GM12878 (cell line): ENCODE measurements at regions not wholly inside any gene's neighbourhood (a gene's known extent, or its start where the extent isn't known, plus 50 kb on each side); places are given as distances from the start of the nearest gene placed in this dataset.

ENCODE experiments used
- ATAC-seq: fragments of 200-7000 bp; cut with Tn5 transposase; 3 replicates; pipeline ENCODE4 v1.9.1; 2020; ENCODE audit warnings: mild to moderate bottlenecking, moderate library complexity
- BruUV-seq: library from RNA; stranded (reverse); fragments of 400-500 nt; replicated peaks from 2 replicates; lab custom pipeline; 2021; lab: Mats Ljungman, UMichigan
- CTCF ChIA-PET: fragments of 300-600 bp; sonication (Branson Sonifier 250); formaldehyde crosslinking; extraction: SDS; loops from one replicate; lab custom pipeline; 2021; ENCODE audit warnings: inconsistent platforms; lab: Yijun Ruan, JAX
- POLR2A ChIA-PET: fragments of 350-600 bp; formaldehyde crosslinking; extraction: SDS; loops from one replicate; lab custom pipeline; 2021; ENCODE audit warnings: inconsistent platforms; lab: Charles Lee
- RAD21 ChIA-PET: fragments of 300-600 bp; sonication (Branson Sonifier 250); formaldehyde crosslinking; loops from one replicate; lab custom pipeline; 2023; ENCODE audit warnings: antibody characterized with exemption; ENCODE audit not compliant: unreplicated experiment; lab: Charles Lee
- SMC1A ChIA-PET: fragments of 300-600 bp; sonication (Branson Sonifier 250); formaldehyde crosslinking; loops from one replicate; lab custom pipeline; 2023; ENCODE audit not compliant: unreplicated experiment, uncharacterized antibody; lab: Charles Lee
- DNase-seq: peaks from one replicate; pipeline ENCODE4 v3.0.0-alpha.2; 2011; ENCODE audit warnings: low read depth, low spot score
- FAIRE-seq: peaks from 3 replicates; lab custom pipeline; 2011; peaks lifted over from hg19 to GRCh38; lab: Jason Lieb, UNC
- H2AFZ ChIP-seq: 2 replicates; pipeline ENCODE4 v1.6.0; 2011; ENCODE audit warnings: low read depth, low read length, control low read depth; ENCODE audit not compliant: control insufficient read depth
- H3K27ac ChIP-seq: 2 replicates; pipeline ENCODE4 v1.5.1; 2011; ENCODE audit warnings: control low read depth; ENCODE audit not compliant: control insufficient read depth, insufficient read depth
- H3K27me3 ChIP-seq, 2 experiments: replicated peaks in 1 of 2; 2 replicates each; pipeline versions ENCODE4 v1.6.0 to v1.6.1; 2011; ENCODE audit warnings: low read length in 1 of 2; ENCODE audit not compliant: control insufficient read depth in 2 of 2, insufficient read depth in 2 of 2
- H3K36me3 ChIP-seq, 2 experiments: 2 replicates each; pipeline ENCODE4 v1.5.1; 2011; ENCODE audit warnings: low read length in 1 of 2; ENCODE audit not compliant: control insufficient read depth in 2 of 2, insufficient read depth in 2 of 2
- H3K4me1 ChIP-seq: 2 replicates; pipeline ENCODE4 v1.6.1; 2011; ENCODE audit warnings: mild to moderate bottlenecking, low read length, moderate library complexity, mixed read lengths; ENCODE audit not compliant: control insufficient read depth, insufficient read depth
- H3K4me2 ChIP-seq: 2 replicates; pipeline ENCODE4 v1.6.0; 2011; ENCODE audit warnings: control low read depth; ENCODE audit not compliant: control insufficient read depth, insufficient read depth
- H3K4me3 ChIP-seq: fragments of 200-600 bp; sonication (generic); 2 replicates; pipeline ENCODE4 v1.5.1; 2016
- H3K79me2 ChIP-seq: 2 replicates; pipeline ENCODE4 v1.6.0; 2011; ENCODE audit warnings: low read length; ENCODE audit not compliant: control insufficient read depth, insufficient read depth
- H3K9ac ChIP-seq: 2 replicates; pipeline ENCODE4 v1.8.0; 2011; ENCODE audit warnings: low read length, control low read depth, mixed read lengths; ENCODE audit not compliant: control insufficient read depth, insufficient read depth
- H3K9me3 ChIP-seq: replicated peaks from 3 replicates; pipeline ENCODE4 v1.5.1; 2011; ENCODE audit warnings: mild to moderate bottlenecking, low read length; ENCODE audit not compliant: control insufficient read depth, insufficient read depth
- H4K20me1 ChIP-seq: 2 replicates; pipeline ENCODE4 v1.6.0; 2011; ENCODE audit not compliant: control insufficient read depth, insufficient read depth
- NFYB ChIP-seq: IDR thresholded peaks from 2 replicates; pipeline ENCODE4 v1.6.1; 2011; ENCODE audit warnings: low read depth, mild to moderate bottlenecking, low read length, improper control_type of control experiment, moderate library complexity; ENCODE audit not compliant: insufficient read depth
- TCF3 ChIP-seq: IDR thresholded peaks from 2 replicates; pipeline ENCODE4 v1.6.1; 2012; ENCODE audit warnings: low read depth, mild to moderate bottlenecking, low read length, borderline replicate concordance; ENCODE audit not compliant: insufficient read depth
- WGBS: methylation state at CpG from one replicate; pipeline ENCODE4 v1.1.6; 2016; ENCODE audit warnings: low lambda C conversion rate; ENCODE audit not compliant: insufficient replicate concordance, insufficient coverage; ENCODE audit errors: missing lambda C conversion rate; 5-methylcytosine and 5-hydroxymethylcytosine counted together
- in situ Hi-C: fragments of 300-500 bp; cut with MboI; formaldehyde crosslinking; loops from 9 replicates; pipeline ENCODE4 v1.14.3; 2018; ENCODE audit warnings: mixed read lengths
- intact Hi-C: fragments of 100-400 bp; cut with micrococcal nuclease; formaldehyde crosslinking; loops from one replicate; pipeline ENCODE4 v1.14.2; 2022; ENCODE audit not compliant: unreplicated experiment
- TF ChIP-seq, protein P1 (sequence below): IDR thresholded peaks from 2 replicates; pipeline ENCODE4 v1.6.1; 2011; ENCODE audit warnings: low read depth, mild to moderate bottlenecking, low read length, moderate library complexity, borderline replicate concordance; ENCODE audit errors: extremely low read depth
- TF ChIP-seq, protein P2 (sequence below): fragments of 450-650 bp; IDR thresholded peaks from 2 replicates; pipeline ENCODE4 v1.6.1; 2018; ENCODE audit warnings: borderline replicate concordance, mild to moderate bottlenecking; ENCODE audit not compliant: partially characterized antibody

DNA sequence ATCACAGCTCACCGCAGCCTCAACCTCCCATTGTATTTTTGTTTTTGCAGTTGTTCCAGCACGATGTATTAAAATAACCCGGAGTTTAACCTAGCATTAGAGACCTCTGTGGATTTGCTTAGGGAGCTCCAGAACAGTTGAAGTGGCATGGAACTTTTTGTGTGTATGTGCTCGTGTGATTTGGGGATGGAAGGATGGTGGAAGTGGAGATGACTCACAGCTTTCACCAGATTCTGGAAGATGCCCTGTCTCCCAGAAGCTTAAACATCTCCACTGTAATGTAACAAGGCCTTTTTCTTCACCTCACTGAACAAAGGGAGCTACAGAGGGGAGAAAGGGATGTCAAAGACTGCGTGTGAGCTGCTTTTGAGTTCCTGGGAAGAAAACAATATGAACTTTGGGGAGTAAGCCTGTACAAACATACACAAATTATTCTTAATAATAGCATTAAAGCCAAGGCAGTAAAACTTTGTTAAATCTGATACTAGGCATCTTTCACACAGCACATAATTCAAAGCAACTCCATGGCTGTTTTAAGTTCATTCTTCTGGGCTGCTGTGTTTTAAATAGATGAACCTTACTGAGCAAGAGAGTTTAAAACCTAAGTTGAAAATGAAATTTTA is 226.4 kb downstream of the ADAMTS15 start:
- H3K36me3 ChIP-seq, result no peaks in the 10 kb centered on the region
- intact Hi-C loops, result no loop called here
- in situ Hi-C loops, result no loop called here
- DNase-seq (no peak), ATAC-seq (no peak), FAIRE-seq (no peak)
- SMC1A ChIA-PET, result interaction anchor here (1.0 to 1.1 kb wide), 2 partner anchors 16 to 39 kb away, joined by 3 read pairs; no protein-coding TSS in a partner anchor
- 9% methylated on average over 5 of the region's 5 CpGs for WGBS
- no peaks in the 10 kb centered on the region for H3K4me1 ChIP-seq
- RAD21 ChIA-PET, result no interaction called here
- H3K4me2 ChIP-seq, result no peak overlapping the region
- no peak overlapping the region for H3K27ac ChIP-seq
- H2AFZ ChIP-seq, result no peak overlapping the region
- TF ChIP-seq, protein P1, sequence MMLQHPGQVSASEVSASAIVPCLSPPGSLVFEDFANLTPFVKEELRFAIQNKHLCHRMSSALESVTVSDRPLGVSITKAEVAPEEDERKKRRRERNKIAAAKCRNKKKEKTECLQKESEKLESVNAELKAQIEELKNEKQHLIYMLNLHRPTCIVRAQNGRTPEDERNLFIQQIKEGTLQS, result no peak
- TF ChIP-seq NFYB, result no peak
- TF ChIP-seq TCF3, result no peak
- TF ChIP-seq, protein P2, sequence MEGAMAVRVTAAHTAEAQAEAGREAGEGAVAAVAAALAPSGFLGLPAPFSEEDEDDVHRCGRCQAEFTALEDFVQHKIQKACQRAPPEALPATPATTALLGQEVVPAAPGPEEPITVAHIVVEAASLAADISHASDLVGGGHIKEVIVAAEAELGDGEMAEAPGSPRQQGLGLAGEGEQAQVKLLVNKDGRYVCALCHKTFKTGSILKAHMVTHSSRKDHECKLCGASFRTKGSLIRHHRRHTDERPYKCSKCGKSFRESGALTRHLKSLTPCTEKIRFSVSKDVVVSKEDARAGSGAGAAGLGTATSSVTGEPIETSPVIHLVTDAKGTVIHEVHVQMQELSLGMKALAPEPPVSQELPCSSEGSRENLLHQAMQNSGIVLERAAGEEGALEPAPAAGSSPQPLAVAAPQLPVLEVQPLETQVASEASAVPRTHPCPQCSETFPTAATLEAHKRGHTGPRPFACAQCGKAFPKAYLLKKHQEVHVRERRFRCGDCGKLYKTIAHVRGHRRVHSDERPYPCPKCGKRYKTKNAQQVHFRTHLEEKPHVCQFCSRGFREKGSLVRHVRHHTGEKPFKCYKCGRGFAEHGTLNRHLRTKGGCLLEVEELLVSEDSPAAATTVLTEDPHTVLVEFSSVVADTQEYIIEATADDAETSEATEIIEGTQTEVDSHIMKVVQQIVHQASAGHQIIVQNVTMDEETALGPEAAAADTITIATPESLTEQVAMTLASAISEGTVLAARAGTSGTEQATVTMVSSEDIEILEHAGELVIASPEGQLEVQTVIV, result no peak
- H3K4me3 ChIP-seq, result no peak overlapping the region
- H3K79me2 ChIP-seq, result no peaks in the 10 kb centered on the region
- CTCF ChIA-PET, result no interaction called here
- BruUV-seq, result no TSS peak
- no peaks in the 10 kb centered on the region for H4K20me1 ChIP-seq
- no peak overlapping the region for H3K9ac ChIP-seq
- peaks cover 0 to 2% of the 10 kb centered on the region in 2 experiments; a peak in 3 of 4 replicates for H3K27me3 ChIP-seq
- POLR2A ChIA-PET, result no interaction called here
- no peaks in the 10 kb centered on the region; the same call in 1 of the 3 replicates for H3K9me3 ChIP-seq
